Head of caudate nucleus (tissue), 42 donors: ENCODE measurements at regions not wholly inside any gene's neighbourhood (a gene's known extent, or its start where the extent isn't known, plus 50 kb on each side); places are given as distances from the start of the nearest gene placed in this dataset.
"Not testable (repeated sequence)": the region's sequence is repeated elsewhere in the genome, so short reads cannot be mapped to it uniquely, and the experiment has no call there.

Experiments used
- DNase-seq, 42 donors: peaks; one replicate each; pipeline versions ENCODE4 v3.0.0 to v3.0.0-alpha.2; 2020 to 2021; ENCODE audit warnings: mixed read lengths in 7 of 42
- intact Hi-C: fragments of 100-400 bp; cut with DNase I; formaldehyde crosslinking; loops from one replicate; pipeline ENCODE4 v1.15.0; 2022

GRCh38 chr20:47438464-47439381 is 63.0 kb upstream of the NCOA3 start:
- intact Hi-C loops = no loop called here
- peak in 8 of 42 donors; percentile 2 to 45 (median 12) for DNase-seq

GRCh38 chr20:47440857-47441773 is 60.6 kb upstream of the NCOA3 start:
- no peak for DNase-seq
- intact Hi-C loops = no loop called here

- DNase-seq = no peak
These were observed 59.9 kb upstream of the NCOA3 start for GRCh38 chr20:47441774-47442150.

GRCh38 chr20:47443060-47443459 is 58.6 kb upstream of the NCOA3 start:
- DNase-seq, intact Hi-C loops: not testable (repeated sequence)

More at GRCh38 chr20:47441774-47442150, 59.9 kb upstream of the NCOA3 start:
- intact Hi-C loops = no loop called here

- DNase-seq = no peak
- intact Hi-C loops = no loop called here
These were observed 57.1 kb upstream of the NCOA3 start for GRCh38 chr20:47444584-47444983.

GRCh38 chr20:47445291-47445690 is 56.4 kb upstream of the NCOA3 start:
- DNase-seq = no peak
- intact Hi-C loops = no loop called here

GRCh38 chr20:47447350-47448296 is 54.1 kb upstream of the NCOA3 start:
- intact Hi-C loops = not testable (repeated sequence)

GRCh38 chr20:47448429-47448828 is 53.3 kb upstream of the NCOA3 start:
- DNase-seq = no peak
- intact Hi-C loops = no loop called here

More at GRCh38 chr20:47447350-47448296, 54.1 kb upstream of the NCOA3 start:
- DNase-seq = not testable (repeated sequence)

- no peak for DNase-seq
- intact Hi-C loops = no loop called here
These were observed 50.1 kb upstream of the NCOA3 start for GRCh38 chr20:47451602-47451904.
